GM23338 (cell line): ENCODE measurements at regions not wholly inside any gene's neighbourhood (a gene's known extent, or its start where the extent isn't known, plus 50 kb on each side); places are given as distances from the start of the nearest gene placed in this dataset.

ENCODE experiments used
- CREB1 ChIP-seq: fragments of 250-450 bp; sonication (Bioruptor Pico); IDR thresholded peaks from 2 replicates; pipeline ENCODE4 v1.5.0; 2020; ENCODE audit warnings: low read depth, mild to moderate bottlenecking, moderate library complexity
- CTCF ChIP-seq, 2 experiments: fragments of 200-600 bp in 1 of 2; sonication (generic) in 1 of 2; conservative IDR thresholded peaks; 2 replicates each; pipeline versions ENCODE4 v1.5.1 to v1.6.1; 2016 to 2017; ENCODE audit warnings: antibody characterized with exemption in 2 of 2, low read depth in 2 of 2, mild to moderate bottlenecking in 2 of 2, moderate library complexity in 1 of 2
- EZH2 ChIP-seq: fragments of 200-600 bp; sonication (generic); IDR thresholded peaks from one replicate; pipeline ENCODE4 v1.8.0; 2017; ENCODE audit warnings: antibody characterized with exemption, mild to moderate bottlenecking, low read depth; ENCODE audit not compliant: unreplicated experiment
- EZH2phosphoT487 ChIP-seq: fragments of 200-600 bp; sonication (generic); IDR thresholded peaks from one replicate; pipeline ENCODE4 v1.8.1; 2018; ENCODE audit warnings: antibody characterized with exemption; ENCODE audit not compliant: unreplicated experiment
- POLR2AphosphoS5 ChIP-seq: IDR thresholded peaks from 2 replicates; pipeline ENCODE4 v1.6.1; 2016; ENCODE audit warnings: antibody characterized with exemption, low read depth
- REST ChIP-seq: IDR thresholded peaks from one replicate; pipeline ENCODE4 v1.6.1; 2018; ENCODE audit warnings: antibody characterized with exemption; ENCODE audit not compliant: unreplicated experiment
- STAT1 ChIP-seq: IDR thresholded peaks from one replicate; pipeline ENCODE4 v1.6.1; 2016; ENCODE audit warnings: antibody characterized with exemption; ENCODE audit not compliant: unreplicated experiment
- ZNF114 ChIP-seq: fragments of 250-450 bp; sonication (Bioruptor Pico); IDR thresholded peaks from 2 replicates; pipeline ENCODE4 v1.5.0; 2020; ENCODE audit warnings: mild to moderate bottlenecking, moderate library complexity
- ZNF331 ChIP-seq: fragments of 250-450 bp; sonication (Bioruptor Pico); IDR thresholded peaks from 2 replicates; pipeline ENCODE4 v1.5.0; 2020; ENCODE audit warnings: low read depth, mild to moderate bottlenecking, moderate library complexity
- ZNF462 ChIP-seq: fragments of 250-450 bp; sonication (Bioruptor Pico); IDR thresholded peaks from 2 replicates; pipeline ENCODE4 v1.5.0; 2020; ENCODE audit warnings: mild to moderate bottlenecking, moderate library complexity

- TF ChIP-seq CTCF (conservative IDR thresholded peaks at IDR 0.05; ENCODE audit: low read depth in 2 of 2): no peak
- TF ChIP-seq EZH2: no peak
- TF ChIP-seq CREB1: no peak
- no peak for TF ChIP-seq POLR2AphosphoS5
- TF ChIP-seq EZH2phosphoT487: no peak
- TF ChIP-seq REST: no peak
- no peak for TF ChIP-seq ZNF462
- no peak for TF ChIP-seq ZNF114 (CRISPR knock-in tag)
- no peak for TF ChIP-seq ZNF331 (CRISPR knock-in tag)
- TF ChIP-seq STAT1: no peak
These were observed 875.9 kb downstream of the TTLL7 start for GRCh38 chr1:83123019-83123418.
